ENCODE measurements at regions not wholly inside any gene's neighbourhood (a gene's known extent, or its start where the extent isn't known, plus 50 kb on each side); places are given as distances from the start of the nearest gene placed in this dataset.

DNA sequence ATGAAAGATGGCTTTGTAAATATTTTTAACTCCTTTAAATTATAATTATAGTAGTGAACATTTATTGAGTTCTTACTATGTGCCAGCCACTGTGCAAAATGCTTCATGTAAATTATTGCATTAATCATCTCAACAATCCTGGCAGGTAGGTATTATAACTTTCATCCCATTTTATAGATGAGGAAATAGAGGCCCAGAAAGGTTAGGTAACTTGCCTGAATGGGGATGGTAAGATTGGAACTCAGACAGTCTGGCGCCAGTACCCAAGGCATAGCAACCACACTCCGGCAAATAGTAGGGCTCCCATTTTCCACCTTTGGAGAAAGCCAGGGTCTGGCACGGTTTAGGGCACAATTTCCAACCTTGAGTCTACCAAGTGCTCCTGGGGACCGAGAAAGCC lies 129.8 kb downstream of the VEGFA start:
- TF ChIP-seq POLR2A (IDR thresholded peaks at IDR 0.05) = no peak
- TF ChIP-seq, protein P1, sequence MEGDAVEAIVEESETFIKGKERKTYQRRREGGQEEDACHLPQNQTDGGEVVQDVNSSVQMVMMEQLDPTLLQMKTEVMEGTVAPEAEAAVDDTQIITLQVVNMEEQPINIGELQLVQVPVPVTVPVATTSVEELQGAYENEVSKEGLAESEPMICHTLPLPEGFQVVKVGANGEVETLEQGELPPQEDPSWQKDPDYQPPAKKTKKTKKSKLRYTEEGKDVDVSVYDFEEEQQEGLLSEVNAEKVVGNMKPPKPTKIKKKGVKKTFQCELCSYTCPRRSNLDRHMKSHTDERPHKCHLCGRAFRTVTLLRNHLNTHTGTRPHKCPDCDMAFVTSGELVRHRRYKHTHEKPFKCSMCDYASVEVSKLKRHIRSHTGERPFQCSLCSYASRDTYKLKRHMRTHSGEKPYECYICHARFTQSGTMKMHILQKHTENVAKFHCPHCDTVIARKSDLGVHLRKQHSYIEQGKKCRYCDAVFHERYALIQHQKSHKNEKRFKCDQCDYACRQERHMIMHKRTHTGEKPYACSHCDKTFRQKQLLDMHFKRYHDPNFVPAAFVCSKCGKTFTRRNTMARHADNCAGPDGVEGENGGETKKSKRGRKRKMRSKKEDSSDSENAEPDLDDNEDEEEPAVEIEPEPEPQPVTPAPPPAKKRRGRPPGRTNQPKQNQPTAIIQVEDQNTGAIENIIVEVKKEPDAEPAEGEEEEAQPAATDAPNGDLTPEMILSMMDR (IDR thresholded peaks at IDR 0.05) = no peak

All from prostate gland (tissue), 2 donors.